ENCODE measurements at regions not wholly inside any gene's neighbourhood (a gene's known extent, or its start where the extent isn't known, plus 50 kb on each side); places are given as distances from the start of the nearest gene placed in this dataset.

GRCh38 chr5:77140350-77140749, 53.3 kb upstream of the ZBED3 start:
- no peaks in the 10 kb centered on the region for H3K36me3 ChIP-seq (replicated peaks in 1 of 2; ENCODE audit: control insufficient read depth in 1 of 2, insufficient read depth in 2 of 2, low read length in 1 of 2)
- ChIA-PET CTCF (interaction anchor here (0.9 to 1.9 kb wide), 4 partner anchors 63 to 352 kb away, joined by 3 to 6 read pairs (median 4); partner anchors contain the start of gene WDR41), POLR2A (no interaction called here)
- H4K20me1 ChIP-seq (ENCODE audit: insufficient read depth), result no peaks in the 10 kb centered on the region
- no peak overlapping the region for H3K9ac ChIP-seq
- H2AFZ ChIP-seq (ENCODE audit: low read depth), result no peak overlapping the region
- H3K4me1 ChIP-seq (ENCODE audit: control insufficient read depth in 1 of 2, insufficient read depth in 2 of 2, low read depth in 1 of 2, low read length in 1 of 2), result peaks cover 0 to 3% of the 10 kb centered on the region in 2 experiments; a peak in 1 of 4 replicates
- no peak overlapping the region for H3K27ac ChIP-seq (ENCODE audit: low read depth in 2 of 2, low read length in 1 of 2)
- no peaks in the 10 kb centered on the region for H3K9me2 ChIP-seq
- H3K27me3 ChIP-seq (ENCODE audit: insufficient read depth), result peaks cover 40% of the 10 kb centered on the region
- TF ChIP-seq, protein P1, sequence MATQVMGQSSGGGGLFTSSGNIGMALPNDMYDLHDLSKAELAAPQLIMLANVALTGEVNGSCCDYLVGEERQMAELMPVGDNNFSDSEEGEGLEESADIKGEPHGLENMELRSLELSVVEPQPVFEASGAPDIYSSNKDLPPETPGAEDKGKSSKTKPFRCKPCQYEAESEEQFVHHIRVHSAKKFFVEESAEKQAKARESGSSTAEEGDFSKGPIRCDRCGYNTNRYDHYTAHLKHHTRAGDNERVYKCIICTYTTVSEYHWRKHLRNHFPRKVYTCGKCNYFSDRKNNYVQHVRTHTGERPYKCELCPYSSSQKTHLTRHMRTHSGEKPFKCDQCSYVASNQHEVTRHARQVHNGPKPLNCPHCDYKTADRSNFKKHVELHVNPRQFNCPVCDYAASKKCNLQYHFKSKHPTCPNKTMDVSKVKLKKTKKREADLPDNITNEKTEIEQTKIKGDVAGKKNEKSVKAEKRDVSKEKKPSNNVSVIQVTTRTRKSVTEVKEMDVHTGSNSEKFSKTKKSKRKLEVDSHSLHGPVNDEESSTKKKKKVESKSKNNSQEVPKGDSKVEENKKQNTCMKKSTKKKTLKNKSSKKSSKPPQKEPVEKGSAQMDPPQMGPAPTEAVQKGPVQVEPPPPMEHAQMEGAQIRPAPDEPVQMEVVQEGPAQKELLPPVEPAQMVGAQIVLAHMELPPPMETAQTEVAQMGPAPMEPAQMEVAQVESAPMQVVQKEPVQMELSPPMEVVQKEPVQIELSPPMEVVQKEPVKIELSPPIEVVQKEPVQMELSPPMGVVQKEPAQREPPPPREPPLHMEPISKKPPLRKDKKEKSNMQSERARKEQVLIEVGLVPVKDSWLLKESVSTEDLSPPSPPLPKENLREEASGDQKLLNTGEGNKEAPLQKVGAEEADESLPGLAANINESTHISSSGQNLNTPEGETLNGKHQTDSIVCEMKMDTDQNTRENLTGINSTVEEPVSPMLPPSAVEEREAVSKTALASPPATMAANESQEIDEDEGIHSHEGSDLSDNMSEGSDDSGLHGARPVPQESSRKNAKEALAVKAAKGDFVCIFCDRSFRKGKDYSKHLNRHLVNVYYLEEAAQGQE (IDR thresholded peaks at IDR 0.05; ENCODE audit: low read depth, low read length), result no peak
- no peak for TF ChIP-seq FOXJ3 (CRISPR knock-in tag; IDR thresholded peaks at IDR 0.05)
- TF ChIP-seq, protein P2, sequence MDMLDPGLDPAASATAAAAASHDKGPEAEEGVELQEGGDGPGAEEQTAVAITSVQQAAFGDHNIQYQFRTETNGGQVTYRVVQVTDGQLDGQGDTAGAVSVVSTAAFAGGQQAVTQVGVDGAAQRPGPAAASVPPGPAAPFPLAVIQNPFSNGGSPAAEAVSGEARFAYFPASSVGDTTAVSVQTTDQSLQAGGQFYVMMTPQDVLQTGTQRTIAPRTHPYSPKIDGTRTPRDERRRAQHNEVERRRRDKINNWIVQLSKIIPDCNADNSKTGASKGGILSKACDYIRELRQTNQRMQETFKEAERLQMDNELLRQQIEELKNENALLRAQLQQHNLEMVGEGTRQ (IDR thresholded peaks at IDR 0.05; ENCODE audit: borderline replicate concordance, low read depth, low read length), result no peak
- no peak for TF ChIP-seq GABPA (IDR thresholded peaks at IDR 0.05; ENCODE audit: low read depth)
- no peak for TF ChIP-seq RXRA (IDR thresholded peaks at IDR 0.05; ENCODE audit: borderline replicate concordance, low read depth)
- no peak for TF ChIP-seq ELF1 (IDR thresholded peaks at IDR 0.05)
- no peak for TF ChIP-seq SMC3 (IDR thresholded peaks at IDR 0.05; ENCODE audit: low read depth, low read length)
- no peak for DNase-seq
- H3K4me2 ChIP-seq, result no peak overlapping the region
- H3K79me2 ChIP-seq (ENCODE audit: insufficient read depth), result no peaks in the 10 kb centered on the region
- no peak overlapping the region for H3K4me3 ChIP-seq (ENCODE audit: low read depth in 2 of 2, low read length in 1 of 2)
- H3K9me3 ChIP-seq, result no peaks in the 10 kb centered on the region
- no peaks in the 10 kb centered on the region for H3F3A ChIP-seq (replicated peaks; ENCODE audit: insufficient read depth)

- Histone ChIP-seq H3K4me3 (ENCODE audit: low read depth in 2 of 2, low read length in 1 of 2) (no peak overlapping the region), H3K9ac (no peak overlapping the region), H2AFZ (ENCODE audit: low read depth) (no peak overlapping the region), H3K27me3 (ENCODE audit: insufficient read depth) (peaks cover 48% of the 10 kb centered on the region), H3K27ac (ENCODE audit: low read depth in 2 of 2, low read length in 1 of 2) (no peak overlapping the region; a peak in 1 of 4 replicates), H3K4me2 (no peak overlapping the region), H3K4me1 (ENCODE audit: control insufficient read depth in 1 of 2, insufficient read depth in 2 of 2, low read depth in 1 of 2, low read length in 1 of 2) (peaks cover 0 to 3% of the 10 kb centered on the region in 2 experiments; a peak in 1 of 4 replicates), H3K79me2 (ENCODE audit: insufficient read depth) (no peaks in the 10 kb centered on the region), H3K9me3 (no peaks in the 10 kb centered on the region), H3K9me2 (no peaks in the 10 kb centered on the region), H3F3A (replicated peaks; ENCODE audit: insufficient read depth) (no peaks in the 10 kb centered on the region), H4K20me1 (ENCODE audit: insufficient read depth) (peaks cover 8% of the 10 kb centered on the region; the same call in 1 of the 2 replicates), H3K36me3 (replicated peaks in 1 of 2; ENCODE audit: control insufficient read depth in 1 of 2, insufficient read depth in 2 of 2, low read length in 1 of 2) (no peaks in the 10 kb centered on the region)
- POLR2A ChIA-PET, result no interaction called here
- TF ChIP-seq ELF1 (IDR thresholded peaks at IDR 0.05) (no peak), TEAD4 (IDR thresholded peaks at IDR 0.05; ENCODE audit: borderline replicate concordance, insufficient read depth) (no peak), NRF1 (IDR thresholded peaks at IDR 0.05; ENCODE audit: low read depth, low read length) (no peak)
- TF ChIP-seq, protein P3, sequence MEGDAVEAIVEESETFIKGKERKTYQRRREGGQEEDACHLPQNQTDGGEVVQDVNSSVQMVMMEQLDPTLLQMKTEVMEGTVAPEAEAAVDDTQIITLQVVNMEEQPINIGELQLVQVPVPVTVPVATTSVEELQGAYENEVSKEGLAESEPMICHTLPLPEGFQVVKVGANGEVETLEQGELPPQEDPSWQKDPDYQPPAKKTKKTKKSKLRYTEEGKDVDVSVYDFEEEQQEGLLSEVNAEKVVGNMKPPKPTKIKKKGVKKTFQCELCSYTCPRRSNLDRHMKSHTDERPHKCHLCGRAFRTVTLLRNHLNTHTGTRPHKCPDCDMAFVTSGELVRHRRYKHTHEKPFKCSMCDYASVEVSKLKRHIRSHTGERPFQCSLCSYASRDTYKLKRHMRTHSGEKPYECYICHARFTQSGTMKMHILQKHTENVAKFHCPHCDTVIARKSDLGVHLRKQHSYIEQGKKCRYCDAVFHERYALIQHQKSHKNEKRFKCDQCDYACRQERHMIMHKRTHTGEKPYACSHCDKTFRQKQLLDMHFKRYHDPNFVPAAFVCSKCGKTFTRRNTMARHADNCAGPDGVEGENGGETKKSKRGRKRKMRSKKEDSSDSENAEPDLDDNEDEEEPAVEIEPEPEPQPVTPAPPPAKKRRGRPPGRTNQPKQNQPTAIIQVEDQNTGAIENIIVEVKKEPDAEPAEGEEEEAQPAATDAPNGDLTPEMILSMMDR (IDR thresholded peaks at IDR 0.05), result no peak
- TF ChIP-seq, protein P4, sequence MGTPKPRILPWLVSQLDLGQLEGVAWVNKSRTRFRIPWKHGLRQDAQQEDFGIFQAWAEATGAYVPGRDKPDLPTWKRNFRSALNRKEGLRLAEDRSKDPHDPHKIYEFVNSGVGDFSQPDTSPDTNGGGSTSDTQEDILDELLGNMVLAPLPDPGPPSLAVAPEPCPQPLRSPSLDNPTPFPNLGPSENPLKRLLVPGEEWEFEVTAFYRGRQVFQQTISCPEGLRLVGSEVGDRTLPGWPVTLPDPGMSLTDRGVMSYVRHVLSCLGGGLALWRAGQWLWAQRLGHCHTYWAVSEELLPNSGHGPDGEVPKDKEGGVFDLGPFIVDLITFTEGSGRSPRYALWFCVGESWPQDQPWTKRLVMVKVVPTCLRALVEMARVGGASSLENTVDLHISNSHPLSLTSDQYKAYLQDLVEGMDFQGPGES (IDR thresholded peaks at IDR 0.05; ENCODE audit: low read depth, low read length), result no peak
- CTCF ChIA-PET, result interaction anchor here (1.7 to 3.6 kb wide), 2 partner anchors 298 to 354 kb away, joined by 6 to 14 read pairs; partner anchors contain the start of gene WDR41
- DNase-seq, result peak; percentile 13
- WGBS (ENCODE audit: low lambda C conversion rate), result 70% methylated on average over 5 of the region's 5 CpGs
Measured at GRCh38 chr5:77139001-77139400, 51.9 kb upstream of the ZBED3 start.

Data from SK-N-SH (cell line).